Activated CD8-positive, alpha-beta memory T cell treated with anti-CD3 and anti-CD28 coated beads, Interleukin-2, amount 50 U/mL, for 4 hours (primary cell): ENCODE measurements at regions not wholly inside any gene's neighbourhood (a gene's known extent, or its start where the extent isn't known, plus 50 kb on each side); places are given as distances from the start of the nearest gene placed in this dataset.
"Not testable (repeated sequence)": the region's sequence is repeated elsewhere in the genome, so short reads cannot be mapped to it uniquely, and the experiment has no call there.

Experiments used
- DNase-seq: peaks from one replicate; pipeline ENCODE4 v3.0.0-alpha.2; 2020

DNA sequence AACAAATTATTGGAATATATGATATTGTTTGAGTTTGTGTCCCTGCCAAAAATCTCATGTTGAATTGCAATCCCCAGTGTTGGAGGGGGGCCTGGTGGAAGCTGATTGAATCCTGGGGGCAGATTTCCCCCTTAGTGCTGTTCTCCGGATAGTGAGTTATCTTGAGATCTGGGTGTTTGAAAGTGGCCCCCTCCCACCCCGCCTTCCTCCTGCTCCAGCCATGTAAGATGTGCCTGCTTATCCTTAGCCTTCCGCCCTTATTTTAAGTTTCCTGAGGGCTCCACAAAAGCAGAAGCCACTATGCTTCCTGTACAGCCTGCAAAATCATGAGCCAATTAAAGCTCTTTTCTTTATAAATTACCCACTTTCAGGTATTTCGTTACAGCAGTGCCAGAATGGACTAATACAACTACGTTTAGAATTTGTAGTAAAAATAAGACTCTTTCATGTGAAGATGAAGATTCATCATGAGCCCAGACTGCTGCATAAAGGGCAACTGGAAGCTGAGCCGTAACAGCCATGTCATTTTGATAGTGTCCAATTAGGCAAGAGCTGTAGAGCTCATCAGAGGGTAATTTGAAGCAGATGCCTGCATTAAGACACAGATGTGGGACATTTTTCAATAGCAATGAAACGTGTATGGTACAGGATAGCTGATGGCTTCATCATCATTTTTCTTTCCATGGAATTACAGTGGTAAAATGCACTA, 1007.2 kb downstream of the REEP3 start:
- no peak for DNase-seq

DNA sequence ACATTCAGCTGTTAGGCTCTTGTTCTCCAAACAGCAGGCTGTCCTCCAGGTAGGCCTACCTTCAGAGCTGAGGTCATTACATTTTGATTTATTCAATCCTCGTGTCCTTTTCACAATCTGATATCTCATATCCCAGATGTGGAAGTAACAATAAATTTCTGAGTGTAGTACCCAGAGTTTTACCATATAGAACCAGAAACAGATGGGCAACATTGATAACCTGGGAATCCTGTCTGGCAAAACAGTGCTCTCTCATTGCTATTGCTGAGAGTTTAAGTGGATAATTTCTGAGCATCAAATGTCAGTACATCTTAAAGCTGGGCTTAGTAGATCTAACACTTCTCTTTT, 1007.8 kb downstream of the REEP3 start:
- DNase-seq = no peak

DNA sequence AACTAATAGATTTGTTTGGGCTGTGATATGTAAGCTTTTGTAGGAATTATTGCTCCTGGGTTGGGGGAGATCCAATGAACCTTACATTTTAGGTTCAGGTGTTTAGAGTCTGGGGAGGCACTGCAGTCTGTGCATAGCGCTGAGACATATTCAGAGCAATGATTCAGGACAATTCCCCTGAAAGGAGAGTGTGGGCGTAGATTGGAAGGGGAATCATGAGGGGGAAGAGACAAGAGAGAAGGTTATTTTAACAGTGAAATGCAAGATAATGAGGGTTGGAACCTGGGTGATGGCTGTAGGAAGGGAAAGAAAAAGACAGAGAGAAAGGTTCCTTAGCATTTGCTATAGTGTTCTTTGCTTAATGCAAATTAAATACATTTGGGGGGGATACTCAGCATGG, 1013.4 kb downstream of the REEP3 start:
- DNase-seq = no peak

DNA sequence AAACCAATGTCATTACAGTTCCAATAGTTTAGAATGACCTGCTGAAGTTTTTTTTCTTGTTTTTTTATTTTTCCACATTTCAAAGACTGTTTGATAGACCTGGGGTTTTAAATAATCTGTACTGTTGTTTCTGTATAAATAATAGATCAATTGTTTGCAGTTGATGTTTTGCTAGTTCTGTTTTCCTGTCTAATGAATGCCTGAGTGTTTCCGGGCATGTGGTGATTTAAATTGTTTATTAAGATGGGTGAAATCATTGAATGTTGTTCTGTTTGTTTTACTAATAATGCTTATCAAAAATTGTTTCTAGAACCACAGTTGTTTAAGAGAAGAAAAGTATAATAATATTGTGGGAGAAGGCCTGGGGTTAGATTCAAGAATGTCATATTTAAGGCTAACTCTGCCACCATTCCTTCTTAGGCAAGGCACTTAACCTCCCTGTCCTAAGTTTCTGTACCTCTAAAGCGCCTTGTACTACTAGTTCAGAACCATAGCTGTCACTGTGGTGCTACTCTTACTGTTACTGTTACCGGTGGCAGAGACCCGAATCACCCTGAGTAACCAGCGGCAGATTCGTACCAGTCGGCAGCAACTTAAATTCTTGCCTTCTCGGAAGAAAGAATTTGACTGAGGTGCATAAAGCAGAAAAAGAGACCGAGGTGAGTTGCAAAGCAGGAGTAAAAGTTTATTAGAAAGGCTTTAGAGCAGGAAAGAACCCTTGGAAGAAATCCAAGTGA, 1014.1 kb downstream of the REEP3 start:
- no peak for DNase-seq

DNA sequence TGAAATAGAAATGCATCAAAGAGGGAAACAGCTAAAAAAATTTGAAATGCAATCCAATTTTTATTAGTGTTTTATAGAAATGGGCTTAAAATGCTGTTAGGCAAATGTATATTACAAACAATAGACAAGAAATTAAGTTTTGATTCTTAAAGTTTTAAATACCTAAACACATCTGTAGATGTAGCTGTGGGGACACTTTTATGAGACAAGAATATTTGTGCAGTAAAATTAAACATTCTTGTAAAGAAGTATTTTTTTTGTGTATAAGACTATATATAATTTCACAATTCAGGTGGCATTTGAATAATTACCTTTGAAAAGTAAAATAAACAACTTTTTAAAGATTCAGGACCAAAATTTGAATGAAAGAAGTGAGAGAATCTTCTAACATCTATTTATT, 1015.9 kb downstream of the REEP3 start:
- DNase-seq = no peak

DNA sequence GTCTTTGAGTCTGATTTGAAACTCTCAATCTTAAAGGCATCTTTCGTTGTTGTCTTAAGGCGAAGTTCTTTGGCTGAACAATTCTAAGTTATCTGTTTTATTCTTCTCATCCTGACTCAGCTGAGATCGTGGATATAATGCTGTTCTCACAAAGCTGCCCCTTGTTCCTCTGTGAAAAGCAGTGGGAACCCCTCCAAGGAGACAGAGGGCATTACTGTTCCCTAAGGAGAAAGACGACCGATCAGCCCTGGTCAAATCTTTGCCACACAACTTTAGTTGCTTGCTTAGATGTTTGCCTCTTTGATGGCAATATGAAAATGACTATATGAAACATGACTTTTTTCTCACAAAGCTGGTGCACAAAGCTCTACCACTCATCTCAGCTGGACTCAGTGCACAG, 1016.7 kb downstream of the REEP3 start:
- no peak for DNase-seq

DNA sequence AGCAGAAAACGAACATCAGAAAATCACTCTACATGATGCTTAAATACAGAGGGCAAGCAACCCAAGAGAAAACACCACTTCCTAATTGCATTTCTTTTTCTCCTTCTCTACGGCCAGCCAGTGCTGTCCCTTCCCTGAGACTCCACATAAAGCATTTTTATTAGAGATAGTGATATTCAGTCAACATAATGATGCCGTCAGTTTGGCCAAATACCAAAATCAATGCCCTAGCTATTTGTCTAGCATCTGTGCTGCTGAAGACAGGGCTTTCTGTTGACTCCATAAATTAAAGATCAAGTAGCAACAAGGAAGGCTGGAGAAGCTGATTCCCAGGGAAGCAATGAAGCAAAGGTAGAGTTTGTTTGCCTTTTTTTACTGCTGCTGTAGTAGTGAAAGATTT, 1024.9 kb downstream of the REEP3 start:
- no peak for DNase-seq

DNA sequence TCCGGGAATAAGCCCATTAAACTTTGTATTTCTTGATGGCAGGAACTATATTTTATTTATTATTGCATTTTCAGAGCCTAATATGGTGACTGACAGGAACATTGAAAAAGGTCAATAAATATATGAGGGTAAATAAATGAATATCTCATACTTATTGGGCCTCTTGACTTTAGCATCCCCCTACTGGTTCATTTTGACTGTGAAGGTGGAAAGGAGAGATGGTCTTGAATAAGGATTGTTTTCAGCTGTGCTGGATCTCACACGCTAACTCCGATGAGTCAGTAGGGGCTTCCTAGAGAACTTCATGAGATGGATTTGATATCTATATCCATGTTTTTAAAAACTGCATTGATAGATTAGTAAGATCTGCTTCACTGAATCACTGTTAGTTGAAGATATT, 1026.0 kb downstream of the REEP3 start:
- DNase-seq = no peak

DNA sequence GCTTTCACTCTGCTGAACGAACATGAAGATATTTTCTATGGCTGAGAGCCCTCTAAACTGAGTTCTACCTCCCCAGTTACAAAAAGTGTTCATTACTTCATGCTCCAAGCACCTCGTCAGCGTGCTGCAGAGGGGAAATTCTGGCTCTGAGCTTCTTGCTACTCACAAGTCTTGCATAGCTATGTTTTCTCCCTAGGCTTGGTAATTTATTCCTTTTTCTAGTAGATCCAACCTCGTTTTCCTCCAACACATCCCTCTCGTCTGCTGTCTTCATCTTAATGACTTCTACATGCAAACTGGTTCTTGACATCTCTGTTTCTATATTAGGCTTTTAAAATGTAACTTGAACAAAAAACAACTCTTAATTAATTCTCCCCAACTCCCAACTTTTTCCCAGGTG, 1034.5 kb downstream of the REEP3 start:
- no peak for DNase-seq

DNA sequence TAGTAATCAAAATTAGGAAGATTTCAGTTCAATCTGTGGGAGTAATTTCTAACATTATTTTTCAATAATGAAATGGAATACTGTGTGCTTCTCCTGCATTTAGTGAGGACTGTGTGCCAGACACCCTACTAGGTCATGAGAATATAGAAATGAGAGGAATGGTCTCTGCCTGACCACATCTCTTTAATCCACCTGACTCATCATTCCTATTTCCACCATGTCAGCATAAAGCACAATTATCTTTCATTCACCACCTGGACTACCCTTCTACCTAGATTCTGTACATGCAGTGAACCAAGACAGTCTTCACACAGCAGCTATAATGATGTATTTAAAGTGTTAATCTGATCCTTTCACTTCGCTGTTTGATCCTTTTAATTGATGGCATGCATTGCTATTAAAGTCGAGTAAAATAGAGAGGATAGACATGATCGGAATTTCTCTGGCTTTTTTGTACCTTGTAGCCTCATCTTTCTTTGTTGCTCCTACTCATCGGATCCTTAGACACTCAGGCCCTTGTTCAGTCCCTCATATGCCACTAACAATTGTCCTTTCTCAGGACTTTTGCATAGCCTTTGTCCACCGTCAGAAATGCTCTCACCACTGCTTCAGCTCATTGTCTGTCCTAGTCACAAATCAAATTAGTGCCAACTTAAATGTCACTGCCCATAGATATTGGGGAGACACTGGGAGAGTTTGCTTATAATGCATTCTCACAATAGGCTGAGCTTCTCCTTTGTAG, 1037.1 kb downstream of the REEP3 start:
- DNase-seq = no peak

DNA sequence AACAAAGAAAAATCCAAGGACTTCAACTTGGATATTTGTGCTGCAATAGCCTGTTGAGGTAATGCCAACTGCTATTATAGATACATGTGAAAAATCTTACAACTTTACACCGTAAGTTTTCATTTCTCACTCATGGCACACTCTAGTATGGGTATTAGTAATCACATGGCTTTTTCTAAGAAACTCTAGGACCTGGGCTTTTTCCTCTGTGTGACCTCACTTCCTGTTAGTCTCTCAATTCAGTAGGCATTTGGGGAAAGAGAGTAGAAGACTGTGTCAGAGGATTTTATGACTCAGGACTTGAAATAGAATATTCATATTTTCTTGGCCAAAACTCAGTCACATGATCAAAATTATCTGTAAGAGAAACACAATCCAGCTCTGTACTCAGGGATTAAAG, 1049.9 kb downstream of the REEP3 start:
- DNase-seq = no peak

DNA sequence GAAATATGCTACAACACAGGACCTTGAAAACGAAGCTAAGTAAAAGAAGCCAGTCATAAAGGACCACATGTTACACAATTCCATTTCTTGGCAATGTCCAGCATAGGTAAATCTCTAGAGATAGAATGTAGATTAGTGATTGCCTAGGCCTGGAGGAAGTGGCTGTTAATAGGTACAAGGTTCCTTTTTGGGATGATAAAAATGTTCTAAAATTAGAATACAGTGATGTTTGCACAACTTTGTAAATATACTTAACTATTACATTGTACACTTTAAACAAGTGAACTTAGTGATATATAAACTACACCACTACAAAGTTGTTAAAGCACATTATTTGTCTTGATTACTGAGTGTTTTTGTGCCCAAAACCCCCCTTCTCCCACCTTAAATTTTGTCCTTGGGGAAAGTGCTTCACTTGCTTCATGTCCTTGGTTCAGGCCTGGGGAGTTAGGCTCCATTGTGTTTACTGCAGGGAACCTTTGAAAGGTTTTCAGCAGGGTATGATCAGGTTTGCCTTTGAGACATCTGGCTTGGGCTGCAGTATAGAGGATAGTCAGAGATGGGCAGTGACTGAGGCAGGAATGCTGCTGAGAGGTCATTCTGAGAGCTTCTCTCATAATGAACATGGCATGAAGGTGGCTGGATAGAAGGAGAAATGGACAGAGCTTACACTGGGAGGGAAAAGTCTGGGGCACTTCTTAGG, 1052.6 kb downstream of the REEP3 start:
- no peak for DNase-seq

DNA sequence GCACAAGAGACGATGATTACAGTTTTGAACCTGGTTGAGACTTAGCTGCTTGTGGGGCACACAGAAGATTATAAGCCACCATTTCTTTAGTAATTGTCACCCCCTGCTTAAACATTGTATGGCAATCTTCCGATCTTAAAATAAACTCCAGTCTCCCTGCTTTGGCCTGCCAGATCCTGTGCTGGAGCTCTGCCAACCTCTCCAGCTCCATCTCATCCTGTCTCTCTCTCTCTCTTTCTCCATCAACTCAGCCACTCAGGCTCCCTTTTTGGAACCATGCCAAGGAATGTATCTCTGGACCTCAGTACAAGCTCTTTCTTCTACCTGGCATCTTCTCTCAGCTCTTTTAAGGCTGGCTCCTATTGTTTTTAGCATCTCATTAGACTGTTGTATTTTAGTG, 1053.2 kb downstream of the REEP3 start:
- DNase-seq = no peak

DNA sequence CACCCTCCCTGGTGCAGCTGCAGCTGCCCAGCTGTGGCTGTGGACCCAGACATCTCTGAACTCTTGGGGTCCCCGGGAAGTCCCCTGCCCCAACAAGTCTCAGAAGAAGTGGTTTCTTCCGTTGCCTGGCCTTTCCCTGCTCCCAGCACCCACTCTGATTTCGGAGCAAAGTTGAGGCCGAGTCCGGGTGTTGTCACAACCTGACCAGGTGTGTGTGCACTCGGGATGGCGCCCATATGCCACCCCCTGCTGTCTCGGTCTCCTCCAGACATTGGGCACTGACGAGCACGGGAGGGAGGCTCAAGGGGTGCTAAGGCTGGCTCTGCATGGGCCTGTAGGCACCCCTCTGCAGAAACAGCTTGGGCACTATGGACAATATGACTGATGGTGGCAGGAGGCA, 1055.3 kb downstream of the REEP3 start:
- DNase-seq = no peak

DNA sequence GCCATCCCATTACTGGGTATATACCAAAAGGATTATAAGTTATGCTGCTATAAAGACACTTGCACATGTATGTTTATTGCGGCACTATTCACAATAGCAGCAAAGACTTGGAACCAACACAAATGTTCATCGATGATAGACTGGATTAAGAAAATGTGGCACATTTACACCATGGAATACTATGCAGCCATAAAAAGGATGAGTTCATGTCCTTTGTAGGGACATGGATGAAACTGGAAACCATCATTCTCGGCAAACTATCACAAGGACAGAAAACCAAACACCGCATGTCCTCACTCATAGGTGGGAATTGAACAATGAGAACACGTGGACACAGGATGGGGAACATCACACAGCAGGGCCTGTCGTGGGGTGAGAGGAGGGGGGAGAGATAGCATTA, 1057.6 kb downstream of the REEP3 start:
- DNase-seq = not testable (repeated sequence)

DNA sequence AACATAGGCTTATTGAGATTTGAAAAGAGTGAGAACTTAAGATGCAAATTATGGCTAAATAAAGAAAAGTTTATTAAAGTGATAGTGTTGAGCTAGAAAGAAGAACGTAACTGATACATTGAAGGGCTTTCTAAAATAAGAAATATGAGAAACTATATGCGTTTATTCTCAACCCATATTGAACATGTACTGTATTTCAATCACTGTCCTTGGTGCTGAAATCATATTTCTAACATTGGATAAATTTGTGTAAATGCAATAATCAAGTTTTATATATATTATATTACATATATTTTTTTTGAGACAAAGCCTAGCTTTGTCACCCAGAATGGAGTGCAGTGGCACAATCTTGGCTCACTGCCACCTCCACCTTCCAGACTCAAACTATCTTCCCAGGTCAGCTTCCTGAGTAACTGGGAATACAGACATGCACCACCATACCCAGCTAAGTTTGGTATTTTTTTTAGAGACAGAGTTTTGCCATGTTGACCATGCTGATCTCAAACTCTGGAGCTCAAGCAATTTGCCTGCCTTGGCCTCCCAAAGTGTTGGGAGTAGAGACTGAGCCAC, 1065.8 kb downstream of the REEP3 start:
- no peak for DNase-seq

DNA sequence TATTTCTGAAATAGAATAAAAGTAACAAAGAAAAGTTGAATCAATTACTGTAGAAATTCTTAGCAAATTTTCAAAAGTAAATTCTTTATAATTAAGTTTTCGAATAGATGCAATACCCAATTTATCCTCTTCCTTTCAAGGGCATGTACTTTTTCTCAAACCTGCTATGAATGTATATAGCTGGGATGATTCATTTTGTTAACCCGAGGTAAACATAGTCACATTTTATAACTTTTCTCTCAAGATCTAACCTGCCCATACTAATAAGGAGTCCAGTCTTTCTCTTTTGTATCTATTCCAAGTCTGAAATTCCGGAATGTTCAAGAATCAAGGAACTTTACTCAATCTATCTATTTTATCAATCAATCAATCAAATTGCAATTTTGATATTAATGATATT, 1072.9 kb downstream of the REEP3 start:
- no peak for DNase-seq

DNA sequence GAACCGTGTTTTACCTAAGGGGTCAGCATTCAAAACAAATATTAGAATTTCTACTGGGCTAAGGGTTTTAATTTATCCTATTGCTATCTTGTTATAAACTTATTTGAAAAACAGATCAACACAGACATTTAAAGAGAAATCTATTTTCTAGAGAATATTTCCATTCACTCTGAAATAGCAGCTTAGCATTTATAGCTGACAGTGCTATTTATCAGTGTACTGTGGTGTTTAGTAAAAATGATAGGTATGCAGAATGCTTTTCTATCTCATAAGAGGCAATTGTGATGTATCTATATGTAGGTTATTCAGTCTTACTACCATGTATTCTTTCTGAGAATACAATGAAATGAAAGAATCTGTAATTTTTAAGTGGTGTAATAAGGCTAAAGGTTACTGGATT, 1077.4 kb downstream of the REEP3 start:
- DNase-seq = no peak

DNA sequence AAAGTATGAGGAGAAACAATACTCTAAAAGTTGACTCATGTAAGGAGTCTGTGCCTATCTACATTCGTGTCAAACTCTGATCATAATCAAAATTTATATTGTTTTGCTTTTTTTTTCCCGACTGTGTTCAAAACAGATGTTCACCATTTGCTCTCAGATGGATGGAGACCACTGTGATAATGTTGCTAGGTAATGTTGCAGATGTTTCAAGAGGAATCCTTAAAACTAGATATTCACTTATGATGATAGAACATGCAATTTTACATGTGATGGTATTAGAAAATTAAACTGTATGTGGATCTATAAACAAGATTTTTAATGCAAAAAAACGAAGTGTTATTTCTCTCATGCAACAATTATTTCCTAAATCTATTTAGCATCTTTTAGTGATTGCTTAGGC, 1080.1 kb downstream of the REEP3 start:
- DNase-seq = no peak

DNA sequence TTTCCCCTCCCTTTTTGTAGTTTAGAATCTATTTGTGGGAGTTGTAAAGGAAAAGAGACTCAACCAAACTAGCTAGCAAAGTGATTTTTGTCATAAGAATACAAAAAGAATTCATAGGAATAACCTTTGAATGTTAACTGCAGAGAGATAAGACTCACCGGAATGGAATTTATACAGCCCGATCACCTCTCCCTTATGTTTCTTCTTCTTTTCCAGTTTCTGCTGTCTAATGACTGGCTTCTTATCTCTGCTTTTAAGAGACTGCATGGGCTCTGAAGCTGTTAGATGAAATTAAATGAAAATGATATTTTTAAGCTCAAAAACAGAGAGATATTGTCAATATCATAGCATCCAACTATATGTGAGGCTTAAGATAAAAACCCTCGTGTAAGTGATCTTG, 1095.9 kb downstream of the REEP3 start:
- DNase-seq = no peak

DNA sequence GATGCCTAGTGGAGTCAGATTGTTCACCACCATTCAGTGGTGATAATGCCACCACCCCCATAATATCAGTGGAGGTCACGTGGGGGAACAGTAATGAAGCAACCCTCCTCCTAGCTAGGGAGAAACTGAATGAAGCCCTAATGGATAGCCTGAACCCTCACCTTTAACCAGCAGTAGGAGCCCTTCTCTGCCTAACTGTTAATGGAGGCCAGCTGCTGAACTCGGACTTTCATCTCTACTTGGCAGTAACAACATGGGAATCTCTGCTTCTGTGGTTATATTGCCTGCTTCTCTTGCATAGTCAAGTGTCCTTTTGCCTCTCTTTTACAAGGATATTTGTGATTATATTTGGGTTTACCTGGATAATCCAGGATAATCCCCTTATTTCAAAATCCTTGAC, 1097.9 kb downstream of the REEP3 start:
- no peak for DNase-seq

DNA sequence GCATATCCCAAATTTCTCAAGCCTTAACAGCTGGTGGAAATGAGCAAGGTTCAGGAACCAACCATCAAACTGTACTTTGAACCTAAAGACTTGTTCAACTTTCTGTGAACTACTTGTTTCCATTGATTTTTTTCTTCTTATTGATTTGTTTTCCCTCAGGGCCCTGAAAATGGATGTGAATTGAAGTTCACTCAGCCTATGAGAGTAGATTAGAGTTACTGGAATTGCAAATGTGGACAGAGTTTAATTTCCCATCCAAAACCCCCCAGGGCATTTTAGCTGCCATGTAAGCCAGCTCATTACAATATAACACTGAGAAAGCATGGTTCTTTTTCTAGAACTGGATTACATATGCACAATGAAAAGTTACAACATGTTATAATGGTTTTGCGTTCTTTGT, 1105.7 kb downstream of the REEP3 start:
- no peak for DNase-seq

DNA sequence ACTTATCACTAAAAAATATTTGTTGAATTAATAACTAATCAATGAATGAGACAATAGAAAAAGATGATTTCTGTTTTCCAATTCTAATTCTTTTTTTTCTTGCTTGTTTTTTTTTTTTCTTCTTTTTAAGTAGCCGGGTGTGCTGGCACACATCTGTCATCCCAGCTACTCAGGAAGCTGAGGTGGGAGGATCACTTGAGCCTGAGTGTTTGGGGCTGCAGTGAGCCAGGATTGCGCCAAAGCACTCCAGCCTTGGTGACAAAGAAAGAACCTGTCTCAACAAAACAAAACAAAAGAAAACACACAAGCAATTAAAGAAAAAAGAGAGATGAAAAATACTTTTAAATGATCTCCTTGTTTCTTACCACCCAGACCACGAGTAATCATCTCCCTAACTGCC, 1109.3 kb downstream of the REEP3 start:
- no peak for DNase-seq
